ACC112 (cell line): ENCODE measurements at regions not wholly inside any gene's neighbourhood (a gene's known extent, or its start where the extent isn't known, plus 50 kb on each side); places are given as distances from the start of the nearest gene placed in this dataset.

Experiments used
- H2AFZ ChIP-seq: fragments of 200-600 bp; sonication (generic); one replicate; pipeline ENCODE4 v1.6.0; 2017; ENCODE audit warnings: antibody characterized with exemption, low read length; ENCODE audit not compliant: unreplicated experiment
- H3K27ac ChIP-seq: fragments of 200-600 bp; sonication (generic); 2 replicates; pipeline ENCODE4 v1.5.1; 2014; ENCODE audit warnings: low read depth, mild to moderate bottlenecking, antibody characterized with exemption, low read length, moderate library complexity
- H3K27me3 ChIP-seq: fragments of 200-600 bp; sonication (generic); 2 replicates; pipeline ENCODE4 v1.6.1; 2014; ENCODE audit warnings: mild to moderate bottlenecking, antibody characterized with exemption, low read length, moderate library complexity, mixed read lengths; ENCODE audit not compliant: insufficient read depth
- H3K36me3 ChIP-seq: fragments of 200-600 bp; sonication (generic); 2 replicates; pipeline ENCODE4 v1.6.1; 2016; ENCODE audit warnings: mild to moderate bottlenecking, antibody characterized with exemption, low read length, moderate library complexity, mixed read lengths; ENCODE audit not compliant: insufficient read depth
- H3K4me1 ChIP-seq: fragments of 200-600 bp; sonication (generic); one replicate; pipeline ENCODE4 v1.6.1; 2016; ENCODE audit warnings: low read length, mixed read lengths; ENCODE audit not compliant: insufficient read depth, unreplicated experiment, control insufficient read depth
- H3K4me3 ChIP-seq: fragments of 200-600 bp; sonication (generic); 2 replicates; pipeline ENCODE4 v1.5.1; 2014; ENCODE audit warnings: mild to moderate bottlenecking, low read depth, low read length
- H3K79me2 ChIP-seq: fragments of 200-600 bp; sonication (generic); one replicate; pipeline ENCODE4 v1.6.0; 2016; ENCODE audit warnings: low read length; ENCODE audit not compliant: control insufficient read depth, unreplicated experiment, insufficient read depth

- H3K4me3 ChIP-seq: no peak overlapping the region
- no peaks in the 10 kb centered on the region for H3K4me1 ChIP-seq
- no peak overlapping the region for H3K27ac ChIP-seq
- H3K36me3 ChIP-seq: no peaks in the 10 kb centered on the region
- H3K27me3 ChIP-seq: no peaks in the 10 kb centered on the region
- no peak overlapping the region for H2AFZ ChIP-seq
- H3K79me2 ChIP-seq: no peaks in the 10 kb centered on the region
Measured at GRCh38 chr10:123402656-123403055, 248.5 kb downstream of the BUB3 start.

GRCh38 chr10:123404357-123404756 is 250.2 kb downstream of the BUB3 start:
- Histone ChIP-seq H3K4me1 (no peaks in the 10 kb centered on the region), H2AFZ (no peak overlapping the region), H3K79me2 (no peaks in the 10 kb centered on the region), H3K4me3 (no peak overlapping the region), H3K27me3 (no peaks in the 10 kb centered on the region), H3K27ac (no peak overlapping the region), H3K36me3 (no peaks in the 10 kb centered on the region)

- Histone ChIP-seq H3K27ac (no peak overlapping the region), H3K4me1 (no peaks in the 10 kb centered on the region), H3K79me2 (no peaks in the 10 kb centered on the region), H3K36me3 (no peaks in the 10 kb centered on the region), H3K4me3 (no peak overlapping the region), H3K27me3 (no peaks in the 10 kb centered on the region), H2AFZ (no peak overlapping the region)
Measured at GRCh38 chr10:123408660-123409059, 254.5 kb downstream of the BUB3 start.

GRCh38 chr10:123409426-123409825 is 255.2 kb downstream of the BUB3 start:
- Histone ChIP-seq H3K4me3 (no peak overlapping the region), H3K27me3 (no peaks in the 10 kb centered on the region), H3K27ac (no peak overlapping the region), H3K36me3 (no peaks in the 10 kb centered on the region), H3K4me1 (no peaks in the 10 kb centered on the region), H3K79me2 (no peaks in the 10 kb centered on the region), H2AFZ (no peak overlapping the region)

- H3K36me3 ChIP-seq: no peaks in the 10 kb centered on the region
- H3K4me3 ChIP-seq: no peak overlapping the region
- H2AFZ ChIP-seq: no peak overlapping the region
- no peaks in the 10 kb centered on the region for H3K4me1 ChIP-seq
- no peak overlapping the region for H3K27ac ChIP-seq
- H3K79me2 ChIP-seq: no peaks in the 10 kb centered on the region
- no peaks in the 10 kb centered on the region for H3K27me3 ChIP-seq
Measured at GRCh38 chr10:123409884-123410283, 255.7 kb downstream of the BUB3 start.

- H3K27ac ChIP-seq: no peak overlapping the region
- H3K4me1 ChIP-seq: no peaks in the 10 kb centered on the region
- no peaks in the 10 kb centered on the region for H3K27me3 ChIP-seq
- no peak overlapping the region for H3K4me3 ChIP-seq
- no peaks in the 10 kb centered on the region for H3K79me2 ChIP-seq
- H3K36me3 ChIP-seq: no peaks in the 10 kb centered on the region
- no peak overlapping the region for H2AFZ ChIP-seq
Measured at GRCh38 chr10:123413353-123413752, 252.8 kb upstream of the GPR26 start.

GRCh38 chr10:123415523-123415922 is 250.6 kb upstream of the GPR26 start:
- H3K4me3 ChIP-seq: no peak overlapping the region
- H3K27ac ChIP-seq: no peak overlapping the region
- H3K4me1 ChIP-seq: no peaks in the 10 kb centered on the region
- H2AFZ ChIP-seq: no peak overlapping the region
- H3K27me3 ChIP-seq: no peaks in the 10 kb centered on the region
- H3K36me3 ChIP-seq: no peaks in the 10 kb centered on the region
- no peaks in the 10 kb centered on the region for H3K79me2 ChIP-seq

GRCh38 chr10:123417414-123417813 is 248.7 kb upstream of the GPR26 start:
- Histone ChIP-seq H2AFZ (no peak overlapping the region), H3K79me2 (no peaks in the 10 kb centered on the region), H3K27ac (no peak overlapping the region), H3K4me1 (no peaks in the 10 kb centered on the region), H3K36me3 (no peaks in the 10 kb centered on the region), H3K27me3 (no peaks in the 10 kb centered on the region), H3K4me3 (no peak overlapping the region)

- H2AFZ ChIP-seq: no peak overlapping the region
- no peaks in the 10 kb centered on the region for H3K27me3 ChIP-seq
Measured at GRCh38 chr10:123421461-123421860, 244.7 kb upstream of the GPR26 start.

GRCh38 chr10:123422261-123422660 is 243.9 kb upstream of the GPR26 start:
- H3K79me2 ChIP-seq: no peaks in the 10 kb centered on the region
- H2AFZ ChIP-seq: no peak overlapping the region
- H3K36me3 ChIP-seq: no peaks in the 10 kb centered on the region
- no peak overlapping the region for H3K4me3 ChIP-seq
- H3K27ac ChIP-seq: no peak overlapping the region
- no peaks in the 10 kb centered on the region for H3K27me3 ChIP-seq
- no peaks in the 10 kb centered on the region for H3K4me1 ChIP-seq

More at GRCh38 chr10:123421461-123421860, 244.7 kb upstream of the GPR26 start:
- Histone ChIP-seq H3K79me2 (no peaks in the 10 kb centered on the region), H3K4me3 (no peak overlapping the region), H3K4me1 (no peaks in the 10 kb centered on the region), H3K27ac (no peak overlapping the region), H3K36me3 (no peaks in the 10 kb centered on the region)

- Histone ChIP-seq H3K27ac (no peak overlapping the region), H3K4me1 (no peaks in the 10 kb centered on the region), H2AFZ (no peak overlapping the region), H3K4me3 (no peak overlapping the region), H3K27me3 (peaks cover 8% of the 10 kb centered on the region), H3K36me3 (no peaks in the 10 kb centered on the region), H3K79me2 (no peaks in the 10 kb centered on the region)
Measured at GRCh38 chr10:123424537-123424936, 241.6 kb upstream of the GPR26 start.
